Activated CD4-positive, alpha-beta T cell treated with anti-CD3 and anti-CD28 coated beads, Interleukin-2, amount 50 U/mL, for 4 hours (primary cell): ENCODE measurements at regions not wholly inside any gene's neighbourhood (a gene's known extent, or its start where the extent isn't known, plus 50 kb on each side); places are given as distances from the start of the nearest gene placed in this dataset.
A peak's percentile ranks its signal among the peaks of the same experiment; 100 is the strongest.

Source experiments
- DNase-seq, 2 experiments: peaks; one replicate each; pipeline ENCODE4 v3.0.0-alpha.2; 2020

GRCh38 chr12:107567876-107568619 is 117.6 kb upstream of the PWP1 start:
- no peak for DNase-seq

GRCh38 chr12:107568718-107569117 is 116.9 kb upstream of the PWP1 start:
- DNase-seq, result no peak

GRCh38 chr12:107570721-107571120 is 114.9 kb upstream of the PWP1 start:
- DNase-seq, result no peak

GRCh38 chr12:107571492-107571891 is 114.1 kb upstream of the PWP1 start:
- no peak for DNase-seq

- no peak for DNase-seq
Measured at GRCh38 chr12:107574691-107575090, 110.9 kb upstream of the PWP1 start.

GRCh38 chr12:107580750-107581618 is 104.6 kb upstream of the PWP1 start:
- DNase-seq, result no peak

GRCh38 chr12:107581619-107582015 is 104.0 kb upstream of the PWP1 start:
- DNase-seq, result no peak

- DNase-seq, result no peak
Measured at GRCh38 chr12:107583551-107583950, 102.0 kb upstream of the PWP1 start.

- DNase-seq, result no peak
Measured at GRCh38 chr12:107584563-107584962, 101.0 kb upstream of the PWP1 start.

GRCh38 chr12:107586256-107586970 is 99.2 kb upstream of the PWP1 start:
- no peak for DNase-seq

- DNase-seq, result no peak
Measured at GRCh38 chr12:107590413-107590812, 95.2 kb upstream of the PWP1 start.

GRCh38 chr12:107590814-107591375 is 94.7 kb upstream of the PWP1 start:
- DNase-seq, result no peak

- DNase-seq, result no peak
Measured at GRCh38 chr12:107593713-107594381, 91.8 kb upstream of the PWP1 start.

- DNase-seq, result no peak
Measured at GRCh38 chr12:107594995-107595394, 90.6 kb upstream of the PWP1 start.

- no peak for DNase-seq
Measured at GRCh38 chr12:107597695-107598410, 87.7 kb upstream of the PWP1 start.

- no peak for DNase-seq
Measured at GRCh38 chr12:107598906-107599305, 86.7 kb upstream of the PWP1 start.

GRCh38 chr12:107600581-107601144 is 84.9 kb upstream of the PWP1 start:
- no peak for DNase-seq

- DNase-seq, result no peak
Measured at GRCh38 chr12:107602446-107602845, 83.2 kb upstream of the PWP1 start.

- DNase-seq, result no peak
Measured at GRCh38 chr12:107605293-107605692, 80.3 kb upstream of the PWP1 start.

GRCh38 chr12:107607464-107608392 is 77.9 kb upstream of the PWP1 start:
- DNase-seq, result peak; percentile 77 to 79
